ENCODE measurements at regions not wholly inside any gene's neighbourhood (a gene's known extent, or its start where the extent isn't known, plus 50 kb on each side); places are given as distances from the start of the nearest gene placed in this dataset.

DNA sequence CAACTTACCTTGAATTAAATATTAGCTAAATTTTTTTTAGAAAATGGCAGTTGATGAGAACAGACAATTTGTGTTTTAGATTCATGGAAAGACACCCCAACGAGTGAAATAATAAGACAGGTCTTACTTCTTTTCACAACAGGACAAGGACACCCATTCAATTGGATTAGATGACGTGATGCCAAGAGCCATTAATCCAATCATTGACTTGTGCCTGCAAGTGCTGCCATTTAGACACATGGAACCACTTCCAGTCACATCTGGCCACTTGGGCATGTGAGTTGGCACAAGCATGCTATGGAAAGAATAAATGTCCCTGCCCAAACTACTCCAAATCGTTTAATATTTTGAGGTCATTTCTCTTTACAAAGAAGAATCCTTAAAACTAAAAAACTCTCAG, 1308.8 kb downstream of the ROBO2 start:
- intact Hi-C loops (cut with DNase I; ENCODE audit: low total_unique reads), result no loop called here
- Histone ChIP-seq H3K27me3 (replicated peaks in 1 of 7) (no peaks in the 10 kb centered on the region), H3K27ac (no peak overlapping the region), H3K9me3 (peaks cover 0 to 2% (median 0%) of the 10 kb centered on the region in 8 donors), H3K4me1 (no peaks in the 10 kb centered on the region), H3K36me3 (no peaks in the 10 kb centered on the region), H3K4me3 (no peak overlapping the region)
- DNase-seq, result no peak
- TF ChIP-seq POLR2A (IDR thresholded peaks at IDR 0.05), result no peak
- TF ChIP-seq, protein P1, sequence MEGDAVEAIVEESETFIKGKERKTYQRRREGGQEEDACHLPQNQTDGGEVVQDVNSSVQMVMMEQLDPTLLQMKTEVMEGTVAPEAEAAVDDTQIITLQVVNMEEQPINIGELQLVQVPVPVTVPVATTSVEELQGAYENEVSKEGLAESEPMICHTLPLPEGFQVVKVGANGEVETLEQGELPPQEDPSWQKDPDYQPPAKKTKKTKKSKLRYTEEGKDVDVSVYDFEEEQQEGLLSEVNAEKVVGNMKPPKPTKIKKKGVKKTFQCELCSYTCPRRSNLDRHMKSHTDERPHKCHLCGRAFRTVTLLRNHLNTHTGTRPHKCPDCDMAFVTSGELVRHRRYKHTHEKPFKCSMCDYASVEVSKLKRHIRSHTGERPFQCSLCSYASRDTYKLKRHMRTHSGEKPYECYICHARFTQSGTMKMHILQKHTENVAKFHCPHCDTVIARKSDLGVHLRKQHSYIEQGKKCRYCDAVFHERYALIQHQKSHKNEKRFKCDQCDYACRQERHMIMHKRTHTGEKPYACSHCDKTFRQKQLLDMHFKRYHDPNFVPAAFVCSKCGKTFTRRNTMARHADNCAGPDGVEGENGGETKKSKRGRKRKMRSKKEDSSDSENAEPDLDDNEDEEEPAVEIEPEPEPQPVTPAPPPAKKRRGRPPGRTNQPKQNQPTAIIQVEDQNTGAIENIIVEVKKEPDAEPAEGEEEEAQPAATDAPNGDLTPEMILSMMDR (IDR thresholded peaks at IDR 0.05 in 8 of 11, conservative IDR thresholded peaks at IDR 0.05 in 3 of 11), result no peak
- no peak for TF ChIP-seq POLR2AphosphoS5 (IDR thresholded peaks at IDR 0.05)
- 69 to 87% (median 79%) methylated on average over 3 of the region's 3 CpGs for WGBS, 5 donors

DNA sequence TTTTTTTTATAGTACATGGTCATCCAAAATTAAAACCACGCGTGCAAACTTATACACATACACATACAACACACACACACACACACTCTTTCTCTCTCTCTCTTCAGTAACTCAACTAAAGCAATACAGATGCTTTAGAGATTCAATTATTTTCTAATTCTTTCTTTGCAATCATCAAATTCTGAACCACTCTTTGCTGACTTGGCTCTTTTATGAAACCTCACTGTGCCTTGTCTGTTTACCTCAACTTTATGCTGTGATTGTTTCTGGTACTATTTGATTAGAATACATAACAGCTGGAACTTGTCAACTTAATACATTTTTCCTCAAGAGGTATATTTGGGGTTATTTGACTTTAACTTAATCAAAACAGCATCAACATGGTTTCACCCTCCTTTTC, 1309.7 kb downstream of the ROBO2 start:
- H3K27me3 ChIP-seq (replicated peaks in 1 of 7), result no peaks in the 10 kb centered on the region
- H3K27ac ChIP-seq, result no peak overlapping the region
- no peak for DNase-seq
- TF ChIP-seq POLR2AphosphoS5 (IDR thresholded peaks at IDR 0.05) (no peak), POLR2A (IDR thresholded peaks at IDR 0.05) (no peak)
- TF ChIP-seq, protein P1 (IDR thresholded peaks at IDR 0.05 in 8 of 11, conservative IDR thresholded peaks at IDR 0.05 in 3 of 11), result no peak
- peaks cover 0 to 3% (median 0%) of the 10 kb centered on the region in 8 donors for H3K9me3 ChIP-seq
- H3K4me1 ChIP-seq, result no peaks in the 10 kb centered on the region
- H3K36me3 ChIP-seq, result no peaks in the 10 kb centered on the region
- 61 to 97% (median 93%) methylated on average over 2 of the region's 2 CpGs for WGBS, 5 donors
- H3K4me3 ChIP-seq, result no peak overlapping the region
- intact Hi-C loops (cut with DNase I; ENCODE audit: low total_unique reads), result no loop called here

DNA sequence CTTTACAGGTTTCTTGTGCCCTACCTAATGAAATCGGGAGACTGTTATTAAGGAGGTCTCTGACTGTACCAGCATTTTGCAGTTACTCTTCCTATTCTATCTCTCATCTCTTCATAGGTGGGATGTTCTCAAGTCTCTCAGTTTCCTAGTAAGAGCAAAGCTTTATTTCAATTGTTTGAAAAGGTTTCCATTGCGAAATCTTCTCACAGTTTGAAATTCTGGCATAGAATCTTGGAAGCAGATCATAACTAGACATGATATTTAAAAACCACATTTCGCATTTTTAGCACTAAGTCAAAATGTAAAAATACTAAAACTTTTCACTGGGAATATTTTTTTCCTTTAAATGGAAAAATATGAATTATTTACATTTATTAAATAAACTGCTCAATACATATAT, 1311.4 kb downstream of the ROBO2 start:
- H3K27me3 ChIP-seq (replicated peaks in 1 of 7), result no peaks in the 10 kb centered on the region
- H3K4me1 ChIP-seq, result no peaks in the 10 kb centered on the region
- no peak for DNase-seq
- no peaks in the 10 kb centered on the region for H3K36me3 ChIP-seq
- 76 to 91% (median 82%) methylated on average over 3 of the region's 3 CpGs for WGBS, 5 donors
- no peak for TF ChIP-seq POLR2AphosphoS5 (IDR thresholded peaks at IDR 0.05)
- no peak for TF ChIP-seq POLR2A (IDR thresholded peaks at IDR 0.05)
- TF ChIP-seq, protein P1 (IDR thresholded peaks at IDR 0.05 in 8 of 11, conservative IDR thresholded peaks at IDR 0.05 in 3 of 11), result no peak
- no peak overlapping the region for H3K27ac ChIP-seq
- peaks cover 0 to 9% (median 0%) of the 10 kb centered on the region in 8 donors for H3K9me3 ChIP-seq
- intact Hi-C loops (cut with DNase I; ENCODE audit: low total_unique reads), result no loop called here
- no peak overlapping the region for H3K4me3 ChIP-seq

DNA sequence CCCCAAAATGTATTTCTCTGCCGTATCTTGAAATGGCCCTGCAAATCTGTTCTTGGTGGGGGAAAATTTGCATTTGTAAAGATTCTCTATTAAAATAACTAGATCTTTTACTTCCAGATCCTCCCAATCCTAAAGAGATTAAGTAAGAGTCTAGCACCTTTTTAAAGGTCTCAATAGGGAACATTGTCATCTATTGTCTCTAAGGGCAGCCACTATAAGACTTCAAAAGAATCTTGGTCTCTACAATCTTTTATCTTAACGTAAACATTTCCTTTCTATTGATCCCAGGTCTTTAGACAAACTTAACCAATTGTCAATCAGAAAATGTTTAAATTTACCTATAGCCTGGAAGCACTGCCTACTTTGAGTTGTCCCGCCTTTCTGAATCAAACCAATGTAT, 1313.3 kb downstream of the ROBO2 start:
- Histone ChIP-seq H3K36me3 (no peaks in the 10 kb centered on the region), H3K4me3 (no peak overlapping the region), H3K27me3 (replicated peaks in 1 of 7) (no peaks in the 10 kb centered on the region), H3K27ac (no peak overlapping the region), H3K9me3 (peaks cover 0 to 9% (median under 1%) of the 10 kb centered on the region in 8 donors), H3K4me1 (no peaks in the 10 kb centered on the region)
- no peak for DNase-seq
- intact Hi-C loops (cut with DNase I; ENCODE audit: low total_unique reads), result no loop called here
- TF ChIP-seq POLR2A (IDR thresholded peaks at IDR 0.05) (no peak), POLR2AphosphoS5 (IDR thresholded peaks at IDR 0.05) (no peak)
- TF ChIP-seq, protein P1 (IDR thresholded peaks at IDR 0.05 in 8 of 11, conservative IDR thresholded peaks at IDR 0.05 in 3 of 11), result no peak
- WGBS, 5 donors, result 76 to 95% (median 87%) methylated on average over 3 of the region's 3 CpGs
